Natural killer cell (primary cell): ENCODE measurements at regions not wholly inside any gene's neighbourhood (a gene's known extent, or its start where the extent isn't known, plus 50 kb on each side); places are given as distances from the start of the nearest gene placed in this dataset.

Source experiments
- ATAC-seq, 3 donors: fragments of 150-1000 bp in 2 of 3; fragments of 200-7000 bp in 1 of 3; cut with Tn5 transposase; 1 replicate in 1 of 3; 2 replicates in 2 of 3; pipeline ENCODE4 v1.10.0; 2021; ENCODE audit warnings: mild to moderate bottlenecking in 2 of 3, moderate library complexity in 2 of 3
- DNase-seq, 2 donors: peaks; one replicate each; pipeline versions ENCODE4 v3.0.0 to v3.0.0-alpha.2; 2013 to 2021; ENCODE audit warnings: mixed read lengths in 1 of 2
- H3K27ac ChIP-seq: one replicate; pipeline ENCODE4 v1.5.1; 2013; ENCODE audit warnings: mild to moderate bottlenecking, low read length
- H3K27me3 ChIP-seq: one replicate; pipeline ENCODE4 v1.6.1; 2013; ENCODE audit warnings: low read length; ENCODE audit not compliant: control insufficient read depth, insufficient read depth
- H3K36me3 ChIP-seq: one replicate; pipeline ENCODE4 v1.6.1; 2013; ENCODE audit warnings: low read length; ENCODE audit not compliant: control insufficient read depth, insufficient read depth
- H3K4me1 ChIP-seq: one replicate; pipeline ENCODE4 v1.6.1; 2013; ENCODE audit warnings: low read length; ENCODE audit not compliant: control insufficient read depth, insufficient read depth
- H3K4me3 ChIP-seq: one replicate; pipeline ENCODE4 v1.5.1; 2013; ENCODE audit warnings: low read length
- H3K9me3 ChIP-seq: one replicate; pipeline ENCODE4 v1.6.1; 2013; ENCODE audit warnings: low read length; ENCODE audit not compliant: control insufficient read depth, insufficient read depth
- H3K27ac Mint-ChIP-seq, 2 donors: one replicate each; pipeline ENCODE4 v1.8.0; 2022; ENCODE audit warnings: mild to moderate bottlenecking in 2 of 2, mixed read lengths in 2 of 2, moderate library complexity in 1 of 2
- H3K27me3 Mint-ChIP-seq, 2 donors: one replicate each; pipeline ENCODE4 v1.8.0; 2022; ENCODE audit warnings: low read depth in 2 of 2, mixed read lengths in 2 of 2
- H3K36me3 Mint-ChIP-seq: one replicate; pipeline ENCODE4 v1.8.0; 2022; ENCODE audit warnings: mixed read lengths
- H3K4me1 Mint-ChIP-seq, 2 donors: one replicate each; pipeline ENCODE4 v1.8.0; 2022; ENCODE audit warnings: mixed read lengths in 2 of 2
- H3K4me3 Mint-ChIP-seq: one replicate; pipeline ENCODE4 v1.8.0; 2022; ENCODE audit warnings: mild to moderate bottlenecking, moderate library complexity, mixed read lengths
- H3K9me3 Mint-ChIP-seq, 2 donors: one replicate each; pipeline ENCODE4 v1.8.0; 2022; ENCODE audit warnings: mixed read lengths in 2 of 2
- CTCF ChIP-seq: fragments of 200-600 bp; IDR thresholded peaks from one replicate; pipeline ENCODE4 v1.8.0; 2022; ENCODE audit warnings: antibody characterized with exemption
- WGBS: methylation state at CpG from one replicate; pipeline ENCODE4 v1.1.7; 2013; ENCODE audit warnings: missing lambda C conversion rate; ENCODE audit not compliant: insufficient coverage; 5-methylcytosine and 5-hydroxymethylcytosine counted together
- intact Hi-C: fragments of 100-400 bp; cut with micrococcal nuclease; formaldehyde crosslinking; loops from one replicate; pipeline ENCODE4 v1.14.2; 2022

DNA sequence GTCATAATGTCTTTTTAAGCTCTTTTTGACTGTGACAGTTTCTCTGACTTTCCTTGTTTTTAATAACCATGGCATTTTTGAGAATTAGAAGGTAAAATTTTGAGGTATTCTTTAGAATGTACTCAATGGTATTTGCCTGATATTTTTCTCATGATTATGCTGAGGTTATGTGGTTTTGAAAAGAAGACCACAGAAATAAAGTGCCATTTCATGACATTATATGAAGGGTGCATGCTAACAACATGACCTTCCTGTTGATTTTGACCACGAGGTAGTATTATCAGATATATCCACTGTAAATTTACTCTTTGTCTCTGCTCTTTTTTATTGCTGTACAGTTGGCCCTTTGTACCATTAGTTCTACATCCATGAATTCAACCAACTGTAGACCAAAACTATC lies 1418.5 kb downstream of the PLA2G4A start:
- intact Hi-C loops, result no loop called here
- TF ChIP-seq CTCF, result no peak

DNA sequence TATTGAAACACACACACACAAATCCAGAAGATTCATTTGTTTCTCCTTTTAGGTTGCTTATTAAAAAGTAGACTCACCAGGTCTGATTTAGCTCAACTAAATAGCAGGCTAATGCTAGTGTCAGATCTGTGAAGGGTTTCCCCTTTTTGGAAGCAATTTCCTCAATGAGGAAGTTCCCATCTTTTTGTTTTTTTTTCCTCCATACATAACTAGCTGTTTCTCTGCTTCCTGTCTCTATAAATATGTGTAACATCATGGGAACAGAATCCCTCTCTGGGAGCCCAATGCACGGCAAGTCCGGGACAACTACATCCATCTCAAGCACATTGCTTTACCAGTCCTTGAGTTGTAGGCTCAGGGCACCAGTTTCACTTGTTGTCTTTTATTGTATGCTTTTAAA lies 1421.1 kb downstream of the PLA2G4A start:
- Histone ChIP-seq H3K27ac (no peak overlapping the region), H3K36me3 (no peaks in the 10 kb centered on the region), H3K9me3 (no peaks in the 10 kb centered on the region), H3K4me1 (no peaks in the 10 kb centered on the region), H3K27me3 (no peaks in the 10 kb centered on the region), H3K4me3 (no peak overlapping the region)
- Mint-ChIP-seq H3K36me3 (no peaks in the 10 kb centered on the region), H3K4me3 (no peak overlapping the region), H3K4me1 (no peaks in the 10 kb centered on the region), H3K27me3 (no peaks in the 10 kb centered on the region), H3K9me3 (peaks cover 6 to 19% of the 10 kb centered on the region in 2 donors), H3K27ac (no peak overlapping the region)
- no peak for TF ChIP-seq CTCF
- DNase-seq (no peak), ATAC-seq (no peak)
- WGBS, result 35% methylated on average over 2 of the region's 2 CpGs
- intact Hi-C loops, result no loop called here

More for the DNA sequence above, 1418.5 kb downstream of the PLA2G4A start:
- 9% methylated on average over 1 of the region's 1 CpG for WGBS
- H3K4me3 ChIP-seq, result no peak overlapping the region
- H3K4me1 ChIP-seq, result no peaks in the 10 kb centered on the region
- no peaks in the 10 kb centered on the region for H3K9me3 ChIP-seq
- Mint-ChIP-seq H3K4me3 (no peak overlapping the region), H3K9me3 (peaks cover 8 to 19% of the 10 kb centered on the region in 2 donors), H3K36me3 (no peaks in the 10 kb centered on the region), H3K27ac (no peak overlapping the region), H3K4me1 (no peaks in the 10 kb centered on the region), H3K27me3 (no peaks in the 10 kb centered on the region)
- ATAC-seq, result no peak
- DNase-seq, result no peak
- no peaks in the 10 kb centered on the region for H3K36me3 ChIP-seq
- H3K27ac ChIP-seq, result no peak overlapping the region
- H3K27me3 ChIP-seq, result no peaks in the 10 kb centered on the region

GRCh38 chr1:188251036-188251435 lies 1422.3 kb downstream of the PLA2G4A start:
- Mint-ChIP-seq H3K36me3 (peaks cover 4% of the 10 kb centered on the region), H3K9me3 (peaks cover 5 to 24% of the 10 kb centered on the region in 2 donors), H3K27me3 (no peaks in the 10 kb centered on the region), H3K4me1 (no peaks in the 10 kb centered on the region), H3K27ac (no peak overlapping the region), H3K4me3 (no peak overlapping the region)
- no peak for TF ChIP-seq CTCF
- Histone ChIP-seq H3K27ac (no peak overlapping the region), H3K36me3 (no peaks in the 10 kb centered on the region), H3K9me3 (no peaks in the 10 kb centered on the region), H3K4me1 (no peaks in the 10 kb centered on the region), H3K4me3 (no peak overlapping the region), H3K27me3 (no peaks in the 10 kb centered on the region)
- ATAC-seq (no peak), DNase-seq (no peak)
- intact Hi-C loops, result no loop called here
- WGBS, result no CpG with 5 or more reads among the region's 1 CpG

DNA sequence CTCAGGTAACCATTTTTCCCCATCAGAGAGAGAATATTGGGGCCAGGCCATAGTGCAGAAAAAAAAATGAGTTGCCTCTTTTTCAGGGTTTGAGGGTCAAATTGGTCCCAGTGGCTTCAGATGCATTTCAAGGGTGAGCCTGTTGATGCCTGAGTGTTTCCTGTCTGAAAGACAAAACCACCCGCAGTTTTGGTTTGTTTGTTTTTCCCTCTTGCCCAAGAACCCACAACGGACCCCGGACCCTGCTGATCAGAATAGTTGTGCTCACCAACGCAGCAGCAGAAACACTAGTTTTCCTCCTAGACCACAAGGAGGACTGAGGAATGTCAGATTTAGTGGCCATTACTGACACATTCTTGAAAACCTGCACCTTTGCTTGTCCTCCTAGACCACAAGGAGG lies 1433.1 kb downstream of the PLA2G4A start:
- H3K4me1 ChIP-seq, result no peaks in the 10 kb centered on the region
- Mint-ChIP-seq H3K4me3 (no peak overlapping the region), H3K36me3 (peaks cover 14% of the 10 kb centered on the region), H3K9me3 (peaks cover 23 to 24% of the 10 kb centered on the region in 2 donors), H3K27me3 (no peaks in the 10 kb centered on the region), H3K4me1 (no peaks in the 10 kb centered on the region), H3K27ac (no peak overlapping the region)
- ATAC-seq (no peak), DNase-seq (no peak)
- no peak overlapping the region for H3K4me3 ChIP-seq
- H3K27ac ChIP-seq, result no peak overlapping the region
- 35% methylated on average over 4 of the region's 4 CpGs for WGBS
- H3K9me3 ChIP-seq, result peaks cover 40% of the 10 kb centered on the region
- no peaks in the 10 kb centered on the region for H3K27me3 ChIP-seq
- no peak for TF ChIP-seq CTCF
- no peaks in the 10 kb centered on the region for H3K36me3 ChIP-seq
- intact Hi-C loops, result no loop called here
